ENCODE measurements at regions not wholly inside any gene's neighbourhood (a gene's known extent, or its start where the extent isn't known, plus 50 kb on each side); places are given as distances from the start of the nearest gene placed in this dataset.
"Not testable (repeated sequence)": the region's sequence is repeated elsewhere in the genome, so short reads cannot be mapped to it uniquely, and the experiment has no call there.

DNA sequence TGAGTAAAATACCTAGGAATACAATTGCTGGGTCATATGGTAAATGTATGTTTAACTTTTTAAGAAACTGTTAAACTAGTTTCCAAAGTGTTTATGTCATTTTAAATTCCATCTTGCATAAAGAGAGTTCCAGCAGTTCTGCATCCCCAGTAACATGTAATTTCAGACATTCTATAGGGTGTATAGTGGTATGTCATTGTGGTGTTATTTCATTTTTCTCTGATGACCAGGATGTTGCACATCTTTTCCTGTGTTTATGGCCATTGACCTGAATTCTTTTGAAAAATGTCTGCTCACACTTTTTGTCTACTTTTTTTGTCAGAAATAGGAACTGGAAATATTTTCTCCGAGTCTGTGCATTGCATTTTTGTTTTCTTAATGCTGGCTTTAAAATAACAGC lies 128.9 kb downstream of the TMEM200A start:
- Mint-ChIP-seq H3K4me3 (no peak overlapping the region), H3K4me1 (ENCODE audit: low read depth) (no peaks in the 10 kb centered on the region), H3K27ac (no peak overlapping the region), H3K9me3 (ENCODE audit: low read depth) (no peaks in the 10 kb centered on the region), H3K36me3 (peaks cover 2% of the 10 kb centered on the region), H3K27me3 (no peaks in the 10 kb centered on the region)

GRCh38 chr6:130500693-130501092 lies 134.9 kb downstream of the TMEM200A start:
- no peak overlapping the region for H3K4me3 Mint-ChIP-seq
- H3K27ac Mint-ChIP-seq = no peak overlapping the region
- no peaks in the 10 kb centered on the region for H3K27me3 Mint-ChIP-seq
- H3K4me1 Mint-ChIP-seq (ENCODE audit: low read depth) = peaks cover 16% of the 10 kb centered on the region
- no peaks in the 10 kb centered on the region for H3K9me3 Mint-ChIP-seq (ENCODE audit: low read depth)
- H3K36me3 Mint-ChIP-seq = no peaks in the 10 kb centered on the region

DNA sequence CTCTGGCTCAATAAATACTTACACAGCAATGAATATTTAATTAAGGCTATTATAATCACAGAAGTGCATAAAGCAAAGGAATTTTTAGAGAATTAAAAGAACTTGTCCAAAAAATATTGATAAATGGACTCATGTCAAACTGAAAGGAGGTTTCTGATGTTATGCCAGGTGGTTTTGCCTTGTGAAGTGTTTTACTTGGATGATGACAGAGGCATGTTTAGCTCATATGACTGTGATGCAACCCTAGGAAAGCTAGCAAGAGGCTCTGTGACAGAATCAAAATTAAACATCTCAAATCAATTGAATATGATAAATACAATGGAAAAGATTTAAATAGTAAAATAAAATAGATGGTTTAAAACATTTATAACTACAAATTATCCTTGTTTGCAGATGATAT lies 137.3 kb downstream of the TMEM200A start:
- Mint-ChIP-seq H3K27ac (no peak overlapping the region), H3K36me3 (no peaks in the 10 kb centered on the region), H3K4me1 (ENCODE audit: low read depth) (peaks cover 25% of the 10 kb centered on the region), H3K9me3 (ENCODE audit: low read depth) (no peaks in the 10 kb centered on the region), H3K27me3 (no peaks in the 10 kb centered on the region), H3K4me3 (no peak overlapping the region)

- Mint-ChIP-seq H3K4me1 (ENCODE audit: low read depth) (peaks cover 36% of the 10 kb centered on the region), H3K36me3 (no peaks in the 10 kb centered on the region), H3K9me3 (ENCODE audit: low read depth) (no peaks in the 10 kb centered on the region), H3K4me3 (no peak overlapping the region), H3K27ac (no peak overlapping the region), H3K27me3 (no peaks in the 10 kb centered on the region)
These were observed 140.2 kb downstream of the TMEM200A start for GRCh38 chr6:130505808-130506598.

DNA sequence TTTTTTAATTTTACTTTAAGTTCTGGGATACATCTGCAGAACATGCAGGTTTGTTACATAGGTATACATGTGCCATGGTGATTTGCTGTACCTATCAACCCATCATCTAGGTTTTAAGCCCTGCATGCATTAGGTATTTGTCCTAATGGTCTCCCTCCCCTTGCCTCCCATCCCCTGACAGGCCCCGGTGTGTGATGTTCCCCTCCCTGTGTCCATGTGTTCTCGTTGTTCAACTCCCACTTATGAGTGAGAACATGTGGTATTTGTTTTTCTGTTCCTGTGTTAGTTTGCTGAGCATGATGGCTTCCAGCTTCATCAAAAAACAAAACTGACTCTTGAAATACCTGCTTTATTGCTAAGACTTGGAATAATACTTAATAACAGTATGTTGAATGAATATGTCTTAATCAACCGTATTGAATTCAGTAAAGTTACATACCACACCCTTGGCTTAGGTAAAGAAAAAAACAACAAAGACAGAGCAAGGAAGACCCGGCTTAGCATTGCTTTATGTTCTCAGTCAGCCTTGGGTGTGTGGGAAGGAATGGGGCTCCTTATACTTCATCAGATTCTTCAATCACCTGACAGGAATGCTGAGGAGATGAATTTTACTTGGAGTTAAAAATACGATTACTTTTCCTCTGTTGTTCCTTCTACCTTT lies 141.3 kb downstream of the TMEM200A start:
- H3K4me3 Mint-ChIP-seq; H3K36me3 Mint-ChIP-seq; H3K27me3 Mint-ChIP-seq; H3K9me3 Mint-ChIP-seq (ENCODE audit: low read depth); H3K27ac Mint-ChIP-seq: not testable (repeated sequence)
- peaks cover 38% of the 10 kb centered on the region for H3K4me1 Mint-ChIP-seq (ENCODE audit: low read depth)

- H3K27ac Mint-ChIP-seq = no peak overlapping the region
- no peaks in the 10 kb centered on the region for H3K27me3 Mint-ChIP-seq
- H3K4me3 Mint-ChIP-seq = no peak overlapping the region
- no peaks in the 10 kb centered on the region for H3K36me3 Mint-ChIP-seq
- no peaks in the 10 kb centered on the region for H3K9me3 Mint-ChIP-seq (ENCODE audit: low read depth)
- peaks cover 40% of the 10 kb centered on the region for H3K4me1 Mint-ChIP-seq (ENCODE audit: low read depth)
These were observed 141.8 kb downstream of the TMEM200A start for GRCh38 chr6:130507666-130508028.

GRCh38 chr6:130513770-130514169 lies 148.0 kb downstream of the TMEM200A start:
- H3K27ac Mint-ChIP-seq = peak overlapping the region; percentile 82
- peaks cover 2% of the 10 kb centered on the region for H3K36me3 Mint-ChIP-seq
- no peaks in the 10 kb centered on the region for H3K27me3 Mint-ChIP-seq
- H3K4me3 Mint-ChIP-seq = peak overlapping the region; percentile 52
- peaks cover 4% of the 10 kb centered on the region for H3K9me3 Mint-ChIP-seq (ENCODE audit: low read depth)
- H3K4me1 Mint-ChIP-seq (ENCODE audit: low read depth) = peaks cover 75% of the 10 kb centered on the region

GRCh38 chr6:130514712-130515111 lies 148.9 kb downstream of the TMEM200A start:
- Mint-ChIP-seq H3K27me3 (no peaks in the 10 kb centered on the region), H3K36me3 (peaks cover 2% of the 10 kb centered on the region), H3K9me3 (ENCODE audit: low read depth) (peaks cover 4% of the 10 kb centered on the region), H3K4me1 (ENCODE audit: low read depth) (peaks cover 75% of the 10 kb centered on the region), H3K27ac (peak overlapping the region; percentile 64), H3K4me3 (no peak overlapping the region)

DNA sequence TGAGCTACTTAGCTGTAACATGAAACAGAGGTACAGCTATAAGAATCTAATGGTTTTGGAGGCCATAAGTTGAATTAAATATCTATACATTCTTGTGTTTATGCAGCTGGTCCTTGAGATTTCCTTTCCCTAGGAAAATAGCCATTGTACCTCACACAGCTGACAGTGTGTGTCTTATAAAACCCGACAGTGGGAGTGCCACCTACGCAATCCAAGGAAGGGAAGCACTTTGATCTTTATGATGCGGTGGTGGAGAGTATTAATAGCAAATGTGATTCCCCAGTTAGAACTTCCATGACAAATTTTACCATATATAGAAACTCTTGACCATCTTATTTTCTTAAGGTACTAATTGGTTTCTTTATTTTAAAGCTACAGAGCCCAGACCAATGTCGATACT lies 149.5 kb downstream of the TMEM200A start:
- H3K4me1 Mint-ChIP-seq (ENCODE audit: low read depth) = peaks cover 74% of the 10 kb centered on the region
- H3K27me3 Mint-ChIP-seq = no peaks in the 10 kb centered on the region
- peak overlapping the region; percentile 64 for H3K27ac Mint-ChIP-seq
- H3K4me3 Mint-ChIP-seq = no peak overlapping the region
- H3K36me3 Mint-ChIP-seq = peaks cover 2% of the 10 kb centered on the region
- peaks cover 4% of the 10 kb centered on the region for H3K9me3 Mint-ChIP-seq (ENCODE audit: low read depth)

- H3K36me3 Mint-ChIP-seq = peaks cover 5% of the 10 kb centered on the region
- H3K4me3 Mint-ChIP-seq = no peak overlapping the region
- H3K27me3 Mint-ChIP-seq = no peaks in the 10 kb centered on the region
- H3K27ac Mint-ChIP-seq = peak overlapping the region; percentile 94
- H3K9me3 Mint-ChIP-seq (ENCODE audit: low read depth) = peaks cover 8% of the 10 kb centered on the region
- H3K4me1 Mint-ChIP-seq (ENCODE audit: low read depth) = peaks cover 69% of the 10 kb centered on the region
These were observed 150.8 kb downstream of the TMEM200A start for GRCh38 chr6:130516604-130517003.

GRCh38 chr6:130517444-130517931 lies 151.7 kb downstream of the TMEM200A start:
- peak overlapping the region; percentile 94 for H3K27ac Mint-ChIP-seq
- H3K4me3 Mint-ChIP-seq = no peak overlapping the region
- peaks cover 8% of the 10 kb centered on the region for H3K9me3 Mint-ChIP-seq (ENCODE audit: low read depth)
- no peaks in the 10 kb centered on the region for H3K27me3 Mint-ChIP-seq
- peaks cover 5% of the 10 kb centered on the region for H3K36me3 Mint-ChIP-seq
- H3K4me1 Mint-ChIP-seq (ENCODE audit: low read depth) = peaks cover 62% of the 10 kb centered on the region

DNA sequence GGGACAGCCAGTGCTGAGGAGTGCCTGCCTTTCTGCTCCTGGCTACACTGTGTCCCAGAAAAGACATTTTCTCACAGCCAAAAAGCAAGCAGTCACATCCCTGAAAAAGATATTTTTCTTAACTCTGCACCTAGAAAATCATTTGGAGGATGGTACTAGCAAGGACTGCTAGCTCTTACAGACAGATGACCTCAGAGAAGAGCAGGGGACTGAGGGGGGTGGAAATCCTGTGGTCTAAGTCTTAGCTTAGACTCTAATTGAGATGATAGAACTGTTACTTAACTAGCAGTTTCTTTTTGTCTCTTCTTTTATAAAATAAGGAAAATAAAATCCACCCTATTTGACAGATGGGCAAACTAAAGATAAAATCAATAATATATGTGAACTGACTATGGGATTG lies 152.8 kb downstream of the TMEM200A start:
- H3K27ac Mint-ChIP-seq = peak overlapping the region; percentile 94
- no peaks in the 10 kb centered on the region for H3K27me3 Mint-ChIP-seq
- H3K4me1 Mint-ChIP-seq (ENCODE audit: low read depth) = peaks cover 56% of the 10 kb centered on the region
- H3K4me3 Mint-ChIP-seq = no peak overlapping the region
- peaks cover 8% of the 10 kb centered on the region for H3K9me3 Mint-ChIP-seq (ENCODE audit: low read depth)
- peaks cover 5% of the 10 kb centered on the region for H3K36me3 Mint-ChIP-seq

DNA sequence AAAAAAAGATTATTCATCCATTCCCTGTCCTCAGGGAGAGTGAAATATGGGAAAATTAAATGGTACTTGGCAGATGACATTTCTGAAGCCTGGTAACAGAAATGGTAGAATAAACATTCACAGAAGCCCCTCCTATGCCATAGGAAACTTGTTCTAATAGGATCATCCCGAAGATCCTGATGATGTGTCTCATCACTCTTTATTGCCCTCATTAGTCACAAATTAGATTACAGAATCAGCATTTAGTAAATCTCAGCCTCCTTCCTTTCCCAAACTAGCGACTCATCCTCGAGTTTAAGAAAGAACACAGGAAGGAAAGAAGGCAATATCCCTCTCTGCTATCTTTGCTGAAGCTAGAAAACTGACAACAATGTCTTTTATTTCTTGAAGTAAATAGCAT lies 154.4 kb downstream of the TMEM200A start:
- no peak overlapping the region for H3K4me3 Mint-ChIP-seq
- H3K27ac Mint-ChIP-seq = no peak overlapping the region
- H3K27me3 Mint-ChIP-seq = no peaks in the 10 kb centered on the region
- peaks cover 8% of the 10 kb centered on the region for H3K9me3 Mint-ChIP-seq (ENCODE audit: low read depth)
- H3K36me3 Mint-ChIP-seq = peaks cover 5% of the 10 kb centered on the region
- peaks cover 58% of the 10 kb centered on the region for H3K4me1 Mint-ChIP-seq (ENCODE audit: low read depth)

DNA sequence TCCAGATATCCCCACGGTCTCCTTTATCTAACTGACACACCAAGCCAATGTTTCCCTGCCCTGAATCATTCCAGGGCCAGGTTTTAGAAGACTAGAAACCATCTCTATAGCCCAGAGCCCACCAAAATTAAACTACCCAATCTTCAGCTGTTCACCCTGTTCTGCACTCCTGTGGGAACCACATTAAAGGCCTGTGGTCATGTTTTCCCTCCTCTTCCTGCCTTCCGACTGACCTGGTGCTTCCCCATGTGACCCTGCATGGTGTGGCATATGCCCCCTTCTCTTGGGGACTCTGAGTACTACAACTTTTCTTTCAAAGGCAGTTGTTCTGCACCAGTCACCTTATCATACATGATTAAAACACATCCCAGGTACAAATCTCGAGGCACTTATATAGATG lies 155.0 kb downstream of the TMEM200A start:
- Mint-ChIP-seq H3K9me3 (ENCODE audit: low read depth) (peaks cover 8% of the 10 kb centered on the region), H3K4me3 (no peak overlapping the region), H3K36me3 (peaks cover 5% of the 10 kb centered on the region), H3K27me3 (no peaks in the 10 kb centered on the region), H3K27ac (peak overlapping the region; percentile 18), H3K4me1 (ENCODE audit: low read depth) (peaks cover 59% of the 10 kb centered on the region)

DNA sequence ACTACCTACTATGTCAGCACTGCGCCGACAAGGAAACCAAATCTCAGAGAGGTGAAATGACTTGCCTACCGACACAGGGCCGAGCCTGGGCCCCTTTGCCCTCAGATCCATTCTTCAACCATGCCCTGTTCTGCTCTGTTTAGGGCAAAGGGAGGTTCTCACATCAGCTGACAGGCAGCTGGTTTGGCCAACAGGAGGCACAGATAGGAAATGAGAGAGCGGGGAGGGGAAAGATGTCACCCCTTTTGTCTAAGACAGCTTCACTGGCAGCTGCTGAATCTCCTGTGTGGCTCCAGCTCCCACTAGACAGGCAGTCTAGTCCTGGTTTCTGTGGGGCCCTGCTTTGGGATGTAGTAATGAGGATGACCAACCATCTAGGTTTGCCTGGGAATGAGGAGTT lies 158.7 kb downstream of the TMEM200A start:
- Mint-ChIP-seq H3K4me1 (ENCODE audit: low read depth) (peaks cover 49% of the 10 kb centered on the region), H3K27me3 (no peaks in the 10 kb centered on the region), H3K9me3 (ENCODE audit: low read depth) (peaks cover 4% of the 10 kb centered on the region), H3K36me3 (peaks cover 6% of the 10 kb centered on the region), H3K27ac (peak overlapping the region; percentile 61), H3K4me3 (no peak overlapping the region)

All from activated naive CD8-positive, alpha-beta T cell (primary cell).